ENCODE measurements at regions not wholly inside any gene's neighbourhood (a gene's known extent, or its start where the extent isn't known, plus 50 kb on each side); places are given as distances from the start of the nearest gene placed in this dataset.
A peak's percentile ranks its signal among the peaks of the same experiment; 100 is the strongest.

DNA sequence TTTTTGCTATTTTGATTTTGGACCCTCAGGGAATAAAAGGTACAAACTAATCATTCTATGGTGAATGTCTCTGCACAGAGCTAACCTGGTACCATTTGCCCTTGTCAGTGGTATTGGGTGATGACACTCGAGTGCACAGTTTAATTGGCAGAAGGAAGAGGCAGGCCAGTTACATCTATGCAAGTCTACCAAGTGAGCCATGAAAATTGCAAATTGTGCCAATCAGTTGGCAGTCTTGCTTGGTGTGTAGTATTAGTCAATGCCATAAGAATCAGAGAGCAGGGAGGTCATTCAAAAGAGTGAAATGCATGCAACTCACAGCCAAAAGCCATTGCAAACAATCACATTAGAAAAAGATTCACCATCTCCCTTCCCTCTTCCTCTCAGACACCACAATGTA, 479.6 kb downstream of the ADAMTS20 start:
- WGBS, result 67% methylated on average over 1 of the region's 1 CpG
- Histone ChIP-seq H3K4me1 (ENCODE audit: control insufficient read depth in 4 of 4, insufficient read depth in 4 of 4, low read length in 3 of 4) (no peaks in the 10 kb centered on the region), H3K9ac (ENCODE audit: low read depth in 1 of 2, low read length in 2 of 2) (no peak overlapping the region), H3K4me3 (ENCODE audit: low read depth in 1 of 3, low read length in 3 of 3) (no peak overlapping the region), H3K36me3 (ENCODE audit: control insufficient read depth in 4 of 4, insufficient read depth in 3 of 4, low read depth in 1 of 4, low read length in 3 of 4) (no peaks in the 10 kb centered on the region), H3K27me3 (ENCODE audit: control insufficient read depth in 4 of 4, insufficient read depth in 4 of 4, low read length in 3 of 4) (no peaks in the 10 kb centered on the region), H3K9me3 (ENCODE audit: control insufficient read depth in 4 of 4, low read length in 3 of 4) (no peaks in the 10 kb centered on the region), H3K27ac (ENCODE audit: low read depth in 1 of 2, low read length in 2 of 2) (no peak overlapping the region)
- DNase-seq (ENCODE audit: low spot score), result no peak
- no peak for TF ChIP-seq FOXA1 (IDR thresholded peaks at IDR 0.05)

DNA sequence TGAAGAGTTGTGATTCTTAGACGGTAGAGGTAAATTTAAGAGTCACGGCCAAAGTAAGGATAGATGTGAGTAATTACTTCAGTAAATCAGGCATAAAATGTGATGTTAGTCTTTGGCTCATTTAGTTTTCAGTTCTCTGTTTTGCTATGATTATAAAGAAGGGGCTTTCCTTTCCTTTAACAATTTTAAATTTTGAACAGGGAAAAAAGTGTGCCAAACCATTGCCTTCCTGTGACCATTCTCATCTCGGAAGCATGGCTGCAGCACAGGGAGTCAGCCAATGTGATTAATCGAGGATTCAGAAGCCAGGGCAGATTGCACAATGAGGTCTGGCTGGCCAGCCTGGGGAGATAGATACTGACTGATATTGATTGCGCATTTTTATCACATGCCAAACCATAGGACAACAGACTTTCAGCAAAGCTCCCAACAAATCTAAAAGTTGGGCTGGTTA, 480.2 kb upstream of the PRICKLE1 start:
- 55% methylated on average over 5 of the region's 5 CpGs for WGBS
- DNase-seq (ENCODE audit: low spot score), result no peak
- no peaks in the 10 kb centered on the region for H3K27me3 ChIP-seq (ENCODE audit: control insufficient read depth in 4 of 4, insufficient read depth in 4 of 4, low read length in 3 of 4)
- H3K9me3 ChIP-seq (ENCODE audit: control insufficient read depth in 4 of 4, low read length in 3 of 4), result no peaks in the 10 kb centered on the region
- TF ChIP-seq HNF4A (conservative IDR thresholded peaks at IDR 0.05), result peak in 1 of 2 donors; percentile 4
- TF ChIP-seq FOXA1 (IDR thresholded peaks at IDR 0.05), result no peak
- TF ChIP-seq EGR1 (IDR thresholded peaks at IDR 0.05; ENCODE audit: low read depth in 2 of 2), result no peak
- TF ChIP-seq, protein P1, sequence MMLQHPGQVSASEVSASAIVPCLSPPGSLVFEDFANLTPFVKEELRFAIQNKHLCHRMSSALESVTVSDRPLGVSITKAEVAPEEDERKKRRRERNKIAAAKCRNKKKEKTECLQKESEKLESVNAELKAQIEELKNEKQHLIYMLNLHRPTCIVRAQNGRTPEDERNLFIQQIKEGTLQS (IDR thresholded peaks at IDR 0.05), result no peak
- TF ChIP-seq, protein P2, sequence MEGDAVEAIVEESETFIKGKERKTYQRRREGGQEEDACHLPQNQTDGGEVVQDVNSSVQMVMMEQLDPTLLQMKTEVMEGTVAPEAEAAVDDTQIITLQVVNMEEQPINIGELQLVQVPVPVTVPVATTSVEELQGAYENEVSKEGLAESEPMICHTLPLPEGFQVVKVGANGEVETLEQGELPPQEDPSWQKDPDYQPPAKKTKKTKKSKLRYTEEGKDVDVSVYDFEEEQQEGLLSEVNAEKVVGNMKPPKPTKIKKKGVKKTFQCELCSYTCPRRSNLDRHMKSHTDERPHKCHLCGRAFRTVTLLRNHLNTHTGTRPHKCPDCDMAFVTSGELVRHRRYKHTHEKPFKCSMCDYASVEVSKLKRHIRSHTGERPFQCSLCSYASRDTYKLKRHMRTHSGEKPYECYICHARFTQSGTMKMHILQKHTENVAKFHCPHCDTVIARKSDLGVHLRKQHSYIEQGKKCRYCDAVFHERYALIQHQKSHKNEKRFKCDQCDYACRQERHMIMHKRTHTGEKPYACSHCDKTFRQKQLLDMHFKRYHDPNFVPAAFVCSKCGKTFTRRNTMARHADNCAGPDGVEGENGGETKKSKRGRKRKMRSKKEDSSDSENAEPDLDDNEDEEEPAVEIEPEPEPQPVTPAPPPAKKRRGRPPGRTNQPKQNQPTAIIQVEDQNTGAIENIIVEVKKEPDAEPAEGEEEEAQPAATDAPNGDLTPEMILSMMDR (IDR thresholded peaks at IDR 0.05; ENCODE audit: low read depth, low read length, missing input control), result no peak
- TF ChIP-seq FOXA2 (IDR thresholded peaks at IDR 0.05), result no peak
- no peak for TF ChIP-seq JUND (IDR thresholded peaks at IDR 0.05)
- no peak for TF ChIP-seq RAD21 (IDR thresholded peaks at IDR 0.05)
- TF ChIP-seq, protein P3, sequence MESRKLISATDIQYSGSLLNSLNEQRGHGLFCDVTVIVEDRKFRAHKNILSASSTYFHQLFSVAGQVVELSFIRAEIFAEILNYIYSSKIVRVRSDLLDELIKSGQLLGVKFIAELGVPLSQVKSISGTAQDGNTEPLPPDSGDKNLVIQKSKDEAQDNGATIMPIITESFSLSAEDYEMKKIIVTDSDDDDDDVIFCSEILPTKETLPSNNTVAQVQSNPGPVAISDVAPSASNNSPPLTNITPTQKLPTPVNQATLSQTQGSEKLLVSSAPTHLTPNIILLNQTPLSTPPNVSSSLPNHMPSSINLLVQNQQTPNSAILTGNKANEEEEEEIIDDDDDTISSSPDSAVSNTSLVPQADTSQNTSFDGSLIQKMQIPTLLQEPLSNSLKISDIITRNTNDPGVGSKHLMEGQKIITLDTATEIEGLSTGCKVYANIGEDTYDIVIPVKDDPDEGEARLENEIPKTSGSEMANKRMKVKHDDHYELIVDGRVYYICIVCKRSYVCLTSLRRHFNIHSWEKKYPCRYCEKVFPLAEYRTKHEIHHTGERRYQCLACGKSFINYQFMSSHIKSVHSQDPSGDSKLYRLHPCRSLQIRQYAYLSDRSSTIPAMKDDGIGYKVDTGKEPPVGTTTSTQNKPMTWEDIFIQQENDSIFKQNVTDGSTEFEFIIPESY (IDR thresholded peaks at IDR 0.05), result no peak
- no peak overlapping the region for H3K9ac ChIP-seq (ENCODE audit: low read depth in 1 of 2, low read length in 2 of 2)
- H3K27ac ChIP-seq (ENCODE audit: low read depth in 1 of 2, low read length in 2 of 2), result no peak overlapping the region
- no peaks in the 10 kb centered on the region for H3K4me1 ChIP-seq (ENCODE audit: control insufficient read depth in 4 of 4, insufficient read depth in 4 of 4, low read length in 3 of 4)
- H3K36me3 ChIP-seq (ENCODE audit: control insufficient read depth in 4 of 4, insufficient read depth in 3 of 4, low read depth in 1 of 4, low read length in 3 of 4), result no peaks in the 10 kb centered on the region
- H3K4me3 ChIP-seq (ENCODE audit: low read depth in 1 of 3, low read length in 3 of 3), result no peak overlapping the region

DNA sequence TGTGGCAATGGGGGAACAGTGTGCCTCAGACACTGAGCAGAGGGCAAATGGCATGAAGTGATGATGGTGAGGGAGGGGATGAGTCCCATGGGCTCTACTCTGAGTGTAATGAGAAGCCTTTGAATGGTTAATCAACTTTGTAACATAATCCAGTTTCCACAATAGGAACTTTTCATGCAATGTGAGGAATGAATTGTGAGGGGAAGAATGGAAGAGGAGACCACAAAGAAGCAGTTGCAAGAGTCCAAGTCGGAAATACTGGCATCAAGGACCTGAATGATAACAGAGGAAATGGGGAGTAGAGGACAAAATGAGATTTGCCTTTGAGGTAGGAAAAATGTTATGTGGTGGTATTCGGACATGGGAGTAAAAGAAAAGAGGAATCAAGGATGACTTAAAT, 476.9 kb upstream of the PRICKLE1 start:
- no peak for DNase-seq (ENCODE audit: low spot score)
- Histone ChIP-seq H3K27ac (ENCODE audit: low read depth in 1 of 2, low read length in 2 of 2) (no peak overlapping the region), H3K4me3 (ENCODE audit: low read depth in 1 of 3, low read length in 3 of 3) (no peak overlapping the region), H3K9ac (ENCODE audit: low read depth in 1 of 2, low read length in 2 of 2) (no peak overlapping the region), H3K9me3 (ENCODE audit: control insufficient read depth in 4 of 4, low read length in 3 of 4) (no peaks in the 10 kb centered on the region), H3K4me1 (ENCODE audit: control insufficient read depth in 4 of 4, insufficient read depth in 4 of 4, low read length in 3 of 4) (no peaks in the 10 kb centered on the region), H3K27me3 (ENCODE audit: control insufficient read depth in 4 of 4, insufficient read depth in 4 of 4, low read length in 3 of 4) (no peaks in the 10 kb centered on the region), H3K36me3 (ENCODE audit: control insufficient read depth in 4 of 4, insufficient read depth in 3 of 4, low read depth in 1 of 4, low read length in 3 of 4) (no peaks in the 10 kb centered on the region)
- WGBS, result 73% methylated on average over 2 of the region's 2 CpGs
- TF ChIP-seq FOXA1 (IDR thresholded peaks at IDR 0.05) (no peak), HNF4A (conservative IDR thresholded peaks at IDR 0.05) (no peak), FOXA2 (IDR thresholded peaks at IDR 0.05) (no peak), TAF1 (conservative IDR thresholded peaks at IDR 0.05) (no peak), JUND (IDR thresholded peaks at IDR 0.05) (no peak), YY1 (IDR thresholded peaks at IDR 0.05) (no peak), HNF4G (IDR thresholded peaks at IDR 0.05) (no peak), EGR1 (IDR thresholded peaks at IDR 0.05; ENCODE audit: low read depth in 2 of 2) (no peak)
- TF ChIP-seq, protein P2 (IDR thresholded peaks at IDR 0.05; ENCODE audit: low read depth, low read length, missing input control), result no peak
- TF ChIP-seq, protein P4, sequence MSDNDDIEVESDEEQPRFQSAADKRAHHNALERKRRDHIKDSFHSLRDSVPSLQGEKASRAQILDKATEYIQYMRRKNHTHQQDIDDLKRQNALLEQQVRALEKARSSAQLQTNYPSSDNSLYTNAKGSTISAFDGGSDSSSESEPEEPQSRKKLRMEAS (IDR thresholded peaks at IDR 0.05), result no peak

Measured in liver (tissue), 8 donors.